ENCODE measurements at regions not wholly inside any gene's neighbourhood (a gene's known extent, or its start where the extent isn't known, plus 50 kb on each side); places are given as distances from the start of the nearest gene placed in this dataset.

- no peaks in the 10 kb centered on the region for H3K9me3 ChIP-seq (ENCODE audit: control insufficient read depth, low read depth, low read length)
- no peaks in the 10 kb centered on the region for H4K20me1 ChIP-seq (ENCODE audit: control insufficient read depth, insufficient read depth, insufficient read length)
- no peak overlapping the region for H3K4ac ChIP-seq (ENCODE audit: low read depth, low read length)
- TF ChIP-seq CTCF (conservative IDR thresholded peaks at IDR 0.05): no peak
- no peak overlapping the region for H3K23ac ChIP-seq (ENCODE audit: insufficient read length, low read depth, low read length)
- no peak overlapping the region for H2AFZ ChIP-seq (ENCODE audit: low read length)
- H3K27me3 Mint-ChIP-seq (ENCODE audit: low read depth): peaks cover 44% of the 10 kb centered on the region
- no peak overlapping the region for H3K18ac ChIP-seq (ENCODE audit: insufficient read length, low read depth, low read length)
- no peak overlapping the region for H3K9ac ChIP-seq (ENCODE audit: extremely low read depth, insufficient read length, low read length)
- H3K56ac ChIP-seq (ENCODE audit: insufficient read length, low read depth, low read length): no peak overlapping the region
- H3K4me1 Mint-ChIP-seq: peaks cover 26 to 34% of the 10 kb centered on the region in 2 experiments
- H4K91ac ChIP-seq (ENCODE audit: insufficient read length, low read depth, low read length): no peak overlapping the region
- H3T11ph ChIP-seq (ENCODE audit: low read length): no peak overlapping the region
- peaks cover 3% of the 10 kb centered on the region; the same call in 1 of the 2 replicates for H3K27me3 ChIP-seq (ENCODE audit: insufficient read depth, low read length)
- no peaks in the 10 kb centered on the region; a peak in 2 of 7 replicates for H3K36me3 Mint-ChIP-seq (ENCODE audit: insufficient read depth in 1 of 3, low read depth in 3 of 3)
- H3K9me3 Mint-ChIP-seq: no peaks in the 10 kb centered on the region
- H2BK5ac ChIP-seq (ENCODE audit: insufficient read length, low read length): no peak overlapping the region
- H2BK12ac ChIP-seq (ENCODE audit: insufficient read length, low read depth, low read length): no peak overlapping the region
- H2BK120ac ChIP-seq (ENCODE audit: low read depth, low read length, poor library complexity, severe bottlenecking): no peak overlapping the region
- no CpG with 5 or more reads among the region's 3 CpGs for WGBS (ENCODE audit: extremely low coverage, insufficient read length, low lambda C conversion rate)
- no peak overlapping the region for H3K27ac ChIP-seq (ENCODE audit: insufficient read length, low read depth, low read length)
- no peaks in the 10 kb centered on the region for H3K23me2 ChIP-seq (ENCODE audit: insufficient read length, low read depth, low read length, poor library complexity, severe bottlenecking)
- H3K27ac Mint-ChIP-seq: no peak overlapping the region
- no peak overlapping the region for H2BK20ac ChIP-seq (ENCODE audit: low read depth, low read length, poor library complexity, severe bottlenecking)
- no peak overlapping the region for H4K5ac ChIP-seq (ENCODE audit: insufficient read length, low read depth, low read length)
- H3K4me2 ChIP-seq (ENCODE audit: insufficient read depth, insufficient read length, low read length): no peak overlapping the region
- no peaks in the 10 kb centered on the region for H3K79me1 ChIP-seq (ENCODE audit: insufficient read depth, low read depth, low read length, poor library complexity, severe bottlenecking)
- H4K8ac ChIP-seq (replicated peaks; ENCODE audit: insufficient read length, low read depth, low read length): no peak overlapping the region
- H2AK5ac ChIP-seq (ENCODE audit: insufficient read length, low read length): no peak overlapping the region
- DNase-seq: no peak
- H3K79me2 ChIP-seq (ENCODE audit: insufficient read depth, low read length): no peaks in the 10 kb centered on the region
- H3K14ac ChIP-seq (ENCODE audit: insufficient read depth, low read length): no peak overlapping the region
- no peak overlapping the region for H3K4me3 Mint-ChIP-seq
- no peak overlapping the region for H2BK15ac ChIP-seq (ENCODE audit: low read depth, low read length)
- H3K4me1 ChIP-seq (ENCODE audit: insufficient read depth, low read length): peaks cover 22% of the 10 kb centered on the region; the same call in 1 of the 2 replicates
Observed at GRCh38 chr11:133713406-133713805, 131.9 kb downstream of the SPATA19 start.

Data from H9 (cell line).